GM12865 (cell line): ENCODE measurements at regions not wholly inside any gene's neighbourhood (a gene's known extent, or its start where the extent isn't known, plus 50 kb on each side); places are given as distances from the start of the nearest gene placed in this dataset.

Source experiments
- DNase-seq: peaks from one replicate; pipeline ENCODE4 v3.0.0; 2010; ENCODE audit warnings: low read depth
- H3K4me3 ChIP-seq: 2 replicates; pipeline ENCODE4 v1.5.1; 2011; ENCODE audit warnings: mild to moderate bottlenecking, low read depth, low read length, control low read depth
- CTCF ChIP-seq: IDR thresholded peaks from 2 replicates; pipeline ENCODE4 v1.5.1; 2011; ENCODE audit warnings: low read length, control low read depth, low read depth, inconsistent platforms; ENCODE audit not compliant: insufficient read depth; ENCODE audit errors: missing control alignments

GRCh38 chr5:92605591-92605990, 975.4 kb downstream of the NR2F1-AS1 start:
- no peak for TF ChIP-seq CTCF
- H3K4me3 ChIP-seq, result no peak overlapping the region
- DNase-seq, result no peak

- no peak for DNase-seq
- no peak overlapping the region for H3K4me3 ChIP-seq
- TF ChIP-seq CTCF, result no peak
These were observed 981.7 kb downstream of the NR2F1-AS1 start for GRCh38 chr5:92599217-92599810.

GRCh38 chr5:92594031-92594430, 987.0 kb downstream of the NR2F1-AS1 start:
- H3K4me3 ChIP-seq, result no peak overlapping the region
- no peak for TF ChIP-seq CTCF
- DNase-seq, result no peak

GRCh38 chr5:92588876-92589275, 992.1 kb downstream of the NR2F1-AS1 start:
- no peak for TF ChIP-seq CTCF
- no peak overlapping the region for H3K4me3 ChIP-seq
- no peak for DNase-seq

GRCh38 chr5:92581690-92582089, 999.3 kb downstream of the NR2F1-AS1 start:
- DNase-seq, result no peak
- H3K4me3 ChIP-seq, result no peak overlapping the region
- no peak for TF ChIP-seq CTCF

GRCh38 chr5:92581249-92581648, 999.8 kb downstream of the NR2F1-AS1 start:
- no peak overlapping the region for H3K4me3 ChIP-seq
- no peak for DNase-seq
- no peak for TF ChIP-seq CTCF

GRCh38 chr5:92580814-92581213, 1000.2 kb downstream of the NR2F1-AS1 start:
- no peak overlapping the region for H3K4me3 ChIP-seq
- TF ChIP-seq CTCF, result no peak
- DNase-seq, result no peak
